ENCODE measurements at regions not wholly inside any gene's neighbourhood (a gene's known extent, or its start where the extent isn't known, plus 50 kb on each side); places are given as distances from the start of the nearest gene placed in this dataset.

DNA sequence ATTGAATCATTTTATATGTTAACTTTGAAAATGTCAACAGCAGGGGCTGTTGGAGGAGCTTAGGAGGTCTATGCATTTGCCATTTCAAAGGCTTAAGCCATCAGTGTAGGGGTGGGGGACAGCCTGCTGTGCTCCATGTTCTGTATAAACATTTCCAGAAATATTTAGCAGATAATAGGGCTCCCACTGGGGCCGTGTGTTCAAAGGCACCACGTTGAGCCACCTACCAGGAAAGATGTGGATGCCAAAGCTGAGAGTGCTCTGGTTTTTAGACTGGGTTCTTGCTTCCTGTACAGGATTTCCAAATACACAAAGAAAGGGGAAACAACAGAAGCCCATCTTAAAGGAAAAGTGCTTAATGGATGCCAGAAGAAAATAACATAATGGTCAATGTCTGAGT is 219.5 kb downstream of the CENPC start:
- TF ChIP-seq CTCF (IDR thresholded peaks at IDR 0.05; ENCODE audit: low read length) (no peak), EZH2 (optimal IDR thresholded peaks at IDR 0.05; ENCODE audit: low read depth, low read length) (no peak), EZH2phosphoT487 (IDR thresholded peaks at IDR 0.05; ENCODE audit: low read length) (no peak)

Measured in MM.1S (cell line).